SK-N-SH treated with all-trans-retinoic acid at 6 μM for 48 hours (cell line): ENCODE measurements at regions not wholly inside any gene's neighbourhood (a gene's known extent, or its start where the extent isn't known, plus 50 kb on each side); places are given as distances from the start of the nearest gene placed in this dataset.

ENCODE experiments used
- ARNTL ChIP-seq: fragments of 450-650 bp; formaldehyde crosslinking; IDR thresholded peaks from 2 replicates; pipeline ENCODE4 v1.5.0; 2020; ENCODE audit warnings: low read depth, mild to moderate bottlenecking, moderate library complexity, borderline replicate concordance
- ESRRG ChIP-seq: fragments of 250-450 bp; sonication (Bioruptor Pico); IDR thresholded peaks from 2 replicates; pipeline ENCODE4 v1.6.1; 2021; ENCODE audit warnings: mild to moderate bottlenecking
- OSR1 ChIP-seq: fragments of 250-450 bp; sonication (Bioruptor Pico); IDR thresholded peaks from 2 replicates; pipeline ENCODE4 v1.8.0; 2022; ENCODE audit warnings: moderate library complexity, mild to moderate bottlenecking, inconsistent platforms
- PATZ1 ChIP-seq: fragments of 250-450 bp; sonication (Bioruptor Pico); IDR thresholded peaks from 2 replicates; pipeline ENCODE4 v1.8.0; 2020; ENCODE audit warnings: mild to moderate bottlenecking, moderate library complexity, borderline replicate concordance
- POU6F1 ChIP-seq: fragments of 250-450 bp; sonication (Bioruptor Pico); IDR thresholded peaks from 2 replicates; pipeline ENCODE4 v1.8.0; 2021; ENCODE audit warnings: low read depth, mild to moderate bottlenecking, moderate library complexity, borderline replicate concordance
- PPARA ChIP-seq: fragments of 250-450 bp; sonication (Bioruptor Pico); IDR thresholded peaks from 2 replicates; pipeline ENCODE4 v1.5.0; 2020; ENCODE audit warnings: mild to moderate bottlenecking, borderline replicate concordance
- ZFP30 ChIP-seq: fragments of 450-650 bp; formaldehyde crosslinking; IDR thresholded peaks from 2 replicates; pipeline ENCODE4 v1.5.0; 2022; ENCODE audit warnings: mild to moderate bottlenecking, moderate library complexity
- ZNF70 ChIP-seq: fragments of 450-650 bp; formaldehyde crosslinking; IDR thresholded peaks from 2 replicates; pipeline ENCODE4 v1.5.0; 2020; ENCODE audit warnings: mild to moderate bottlenecking, moderate library complexity
- ZNF8 ChIP-seq: fragments of 450-650 bp; formaldehyde crosslinking; IDR thresholded peaks from 2 replicates; pipeline ENCODE4 v1.5.0; 2020; ENCODE audit warnings: mild to moderate bottlenecking, moderate library complexity

GRCh38 chr1:164480285-164480907, 78.6 kb upstream of the PBX1 start:
- no peak for TF ChIP-seq POU6F1 (CRISPR knock-in tag)
- TF ChIP-seq ARNTL (CRISPR knock-in tag): no peak
- no peak for TF ChIP-seq PPARA (CRISPR knock-in tag)
- TF ChIP-seq ZNF8: no peak
- TF ChIP-seq OSR1: no peak
- TF ChIP-seq PATZ1 (CRISPR knock-in tag): no peak
- TF ChIP-seq ESRRG (CRISPR knock-in tag): no peak
- no peak for TF ChIP-seq ZFP30
- no peak for TF ChIP-seq ZNF70 (CRISPR knock-in tag)
